B cell (primary cell): ENCODE measurements at regions not wholly inside any gene's neighbourhood (a gene's known extent, or its start where the extent isn't known, plus 50 kb on each side); places are given as distances from the start of the nearest gene placed in this dataset.

Source experiments
- ATAC-seq: fragments of 200-7000 bp; cut with Tn5 transposase; one replicate; pipeline ENCODE4 v1.10.0; 2021; ENCODE audit warnings: low read depth, mild to moderate bottlenecking, moderate number of reproducible peaks, moderate library complexity
- CTCF ChIA-PET: fragments of 350-600 bp; sonication (Branson Sonifier 250); formaldehyde crosslinking; loops from one replicate; lab custom pipeline; 2021; ENCODE audit warnings: antibody characterized with exemption, inconsistent platforms; lab: Charles Lee
- POLR2A ChIA-PET: fragments of 350-600 bp; sonication (Branson Sonifier 250); formaldehyde crosslinking; loops from one replicate; lab custom pipeline; 2021; ENCODE audit warnings: antibody characterized with exemption; lab: Charles Lee
- DNase-seq: peaks from one replicate; pipeline ENCODE4 v3.0.0; 2013
- H2AFZ ChIP-seq: 2 replicates; pipeline ENCODE4 v1.6.1; 2012; ENCODE audit warnings: mild to moderate bottlenecking, low read depth, low read length; ENCODE audit not compliant: insufficient read depth, poor library complexity, severe bottlenecking
- H3K27ac ChIP-seq, 2 donors: 1 replicate in 1 of 2; 2 replicates in 1 of 2; pipeline ENCODE4 v1.5.1; 2012 to 2013; ENCODE audit warnings: low read length in 2 of 2, mild to moderate bottlenecking in 2 of 2, moderate library complexity in 1 of 2
- H3K27me3 ChIP-seq, 4 experiments: fragments of 200-600 bp in 1 of 4; sonication (generic) in 1 of 4; replicated peaks in 1 of 4; 1 replicate in 2 of 4; 2 replicates in 2 of 4; pipeline versions ENCODE4 v1.6.1 to v1.7.0; 2013 to 2016; ENCODE audit warnings: low read length in 3 of 4, mild to moderate bottlenecking in 2 of 4, mixed read lengths in 1 of 4, moderate library complexity in 1 of 4; ENCODE audit not compliant: insufficient read depth in 4 of 4, control insufficient read depth in 3 of 4; ENCODE audit errors: control extremely low read depth in 1 of 4
- H3K36me3 ChIP-seq, 2 experiments: replicated peaks in 1 of 2; 1 replicate in 1 of 2; 2 replicates in 1 of 2; pipeline versions ENCODE4 v1.6.1 to v1.7.1; 2013; ENCODE audit warnings: low read length in 1 of 2; ENCODE audit not compliant: insufficient read depth in 2 of 2, control insufficient read depth in 1 of 2; ENCODE audit errors: control extremely low read depth in 1 of 2, extremely low read depth in 1 of 2
- H3K4me1 ChIP-seq, 2 donors: fragments of 200-600 bp in 1 of 2; sonication (generic) in 1 of 2; 1 replicate in 1 of 2; 2 replicates in 1 of 2; pipeline versions ENCODE4 v1.5.1 to v1.6.1; 2013 to 2017; ENCODE audit warnings: low read length in 2 of 2; ENCODE audit not compliant: control insufficient read depth in 2 of 2, insufficient read depth in 2 of 2
- H3K4me2 ChIP-seq: replicated peaks from 2 replicates; pipeline ENCODE3; 2012; ENCODE audit warnings: mild to moderate bottlenecking, low read depth, low read length; ENCODE audit not compliant: poor library complexity, severe bottlenecking
- H3K4me3 ChIP-seq, 5 experiments: fragments of 200-600 bp in 1 of 5; sonication (generic) in 1 of 5; 1 replicate in 3 of 5; 2 replicates in 2 of 5; pipeline versions ENCODE4 v1.5.1 to v1.7.0; 2011 to 2016; ENCODE audit warnings: low read length in 4 of 5, mild to moderate bottlenecking in 4 of 5, low read depth in 2 of 5, control low read depth in 1 of 5, moderate library complexity in 1 of 5; ENCODE audit not compliant: insufficient read depth in 1 of 5; ENCODE audit errors: control extremely low read depth in 1 of 5, extremely low read depth in 1 of 5
- H3K79me2 ChIP-seq: fragments of 200-600 bp; sonication (generic); one replicate; pipeline ENCODE4 v1.6.0; 2016; ENCODE audit warnings: low read length; ENCODE audit not compliant: control insufficient read depth, insufficient read depth
- H3K9ac ChIP-seq: fragments of 200-600 bp; sonication (generic); 2 replicates; pipeline ENCODE4 v1.6.1; 2017; ENCODE audit warnings: mild to moderate bottlenecking, low read length, moderate library complexity
- H3K9me3 ChIP-seq, 3 donors: one replicate each; pipeline versions ENCODE4 v1.6.1 to v1.7.1; 2013; ENCODE audit warnings: low read length in 2 of 3; ENCODE audit not compliant: control insufficient read depth in 2 of 3, insufficient read depth in 1 of 3; ENCODE audit errors: control extremely low read depth in 1 of 3
- H4K20me1 ChIP-seq: 2 replicates; pipeline ENCODE4 v1.6.0; 2012; ENCODE audit warnings: mild to moderate bottlenecking, low read length; ENCODE audit not compliant: insufficient read depth, control insufficient read depth, poor library complexity, severe bottlenecking
- H3K27ac Mint-ChIP-seq: one replicate; pipeline ENCODE4 v1.8.0; 2021; ENCODE audit warnings: mixed read lengths
- H3K27me3 Mint-ChIP-seq: one replicate; pipeline ENCODE4 v1.8.0; 2021; ENCODE audit warnings: mixed read lengths
- H3K4me1 Mint-ChIP-seq: one replicate; pipeline ENCODE4 v1.8.0; 2021; ENCODE audit warnings: mixed read lengths
- H3K4me3 Mint-ChIP-seq: one replicate; pipeline ENCODE4 v1.8.0; 2021; ENCODE audit warnings: mixed read lengths
- H3K9me3 Mint-ChIP-seq: one replicate; pipeline ENCODE4 v1.8.0; 2022; ENCODE audit warnings: mixed read lengths; ENCODE audit not compliant: insufficient read depth
- CTCF ChIP-seq: fragments of 200-600 bp; IDR thresholded peaks from one replicate; pipeline ENCODE4 v1.8.0; 2022; ENCODE audit warnings: antibody characterized with exemption, mild to moderate bottlenecking
- EZH2 ChIP-seq: IDR thresholded peaks from 2 replicates; pipeline ENCODE4 v1.6.1; 2012; ENCODE audit warnings: borderline replicate concordance, low read depth, mild to moderate bottlenecking, moderate library complexity, low read length; ENCODE audit not compliant: insufficient read depth, poor library complexity, severe bottlenecking
- WGBS: methylation state at CpG from one replicate; pipeline ENCODE4 v1.1.5; 2013; ENCODE audit warnings: missing lambda C conversion rate; ENCODE audit not compliant: insufficient coverage; 5-methylcytosine and 5-hydroxymethylcytosine counted together
- intact Hi-C: fragments of 100-400 bp; cut with micrococcal nuclease; formaldehyde crosslinking; loops from one replicate; pipeline ENCODE4 v1.10.0; 2022

- no peak overlapping the region for H3K4me3 Mint-ChIP-seq
- intact Hi-C loops = no loop called here
- no peak overlapping the region for H3K4me3 ChIP-seq
- no peaks in the 10 kb centered on the region for H3K9me3 Mint-ChIP-seq
- no peak overlapping the region for H3K27ac Mint-ChIP-seq
- H3K4me1 ChIP-seq = no peaks in the 10 kb centered on the region
- no peaks in the 10 kb centered on the region for H3K27me3 Mint-ChIP-seq
- H3K9ac ChIP-seq = no peak overlapping the region
- H4K20me1 ChIP-seq = no peaks in the 10 kb centered on the region
- 45% methylated on average over 2 of the region's 4 CpGs for WGBS
- no peak for TF ChIP-seq CTCF
- no peak for TF ChIP-seq EZH2
- H3K4me2 ChIP-seq = no peak overlapping the region
- ChIA-PET CTCF (no interaction called here), POLR2A (no interaction called here)
- peaks cover 0 to 3% (median 0%) of the 10 kb centered on the region in 3 donors for H3K9me3 ChIP-seq
- H3K27ac ChIP-seq = no peak overlapping the region
- H3K79me2 ChIP-seq = no peaks in the 10 kb centered on the region
- DNase-seq (no peak), ATAC-seq (no peak)
- no peaks in the 10 kb centered on the region for H3K4me1 Mint-ChIP-seq
- H3K36me3 ChIP-seq = no peaks in the 10 kb centered on the region
- H2AFZ ChIP-seq = no peak overlapping the region
- H3K27me3 ChIP-seq = no peaks in the 10 kb centered on the region
Observed at GRCh38 chr2:21727101-21727500, 603.3 kb downstream of the TDRD15 start.

GRCh38 chr2:21728133-21728532, 604.4 kb downstream of the TDRD15 start:
- ChIA-PET CTCF (no interaction called here), POLR2A (no interaction called here)
- Histone ChIP-seq H3K9ac (no peak overlapping the region), H3K4me3 (no peak overlapping the region), H3K36me3 (no peaks in the 10 kb centered on the region), H3K79me2 (no peaks in the 10 kb centered on the region), H3K27ac (no peak overlapping the region), H3K9me3 (no peaks in the 10 kb centered on the region), H4K20me1 (no peaks in the 10 kb centered on the region), H2AFZ (no peak overlapping the region), H3K4me2 (no peak overlapping the region), H3K27me3 (no peaks in the 10 kb centered on the region), H3K4me1 (no peaks in the 10 kb centered on the region)
- DNase-seq (no peak), ATAC-seq (no peak)
- Mint-ChIP-seq H3K4me1 (no peaks in the 10 kb centered on the region), H3K4me3 (no peak overlapping the region), H3K27me3 (no peaks in the 10 kb centered on the region), H3K9me3 (no peaks in the 10 kb centered on the region), H3K27ac (no peak overlapping the region)
- intact Hi-C loops = no loop called here
- WGBS = 100% methylated on average over 1 of the region's 2 CpGs
- TF ChIP-seq CTCF = no peak
- no peak for TF ChIP-seq EZH2
